HG03025 (cell line): ENCODE measurements at regions not wholly inside any gene's neighbourhood (a gene's known extent, or its start where the extent isn't known, plus 50 kb on each side); places are given as distances from the start of the nearest gene placed in this dataset.

Experiments used
- ATAC-seq: cut with Tn5 transposase; IDR thresholded peaks from one replicate; pipeline ENCODE4 v1.9.1; 2021; ENCODE audit warnings: mild to moderate bottlenecking, moderate library complexity; ENCODE audit not compliant: unreplicated experiment, low FRiP score

DNA sequence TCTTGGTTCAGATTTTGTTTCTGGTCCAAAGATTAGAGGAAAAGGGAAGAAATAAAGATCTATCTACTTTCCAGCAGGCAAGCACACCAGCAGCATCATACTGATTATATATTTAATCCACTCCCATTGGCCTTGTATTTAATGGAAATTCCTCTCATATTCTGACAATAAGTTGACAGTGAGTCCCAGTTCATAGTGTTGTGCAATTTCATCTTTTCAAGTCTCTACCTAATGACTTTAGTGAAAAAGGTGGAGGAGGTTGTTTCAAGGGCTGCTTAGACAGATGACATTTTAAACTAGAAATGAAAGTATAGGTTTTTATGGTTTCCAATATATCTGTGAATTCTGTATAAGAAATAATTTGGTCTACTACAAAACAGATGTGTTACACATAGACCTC lies 298.6 kb downstream of the PABPC4L start:
- no peak for ATAC-seq

DNA sequence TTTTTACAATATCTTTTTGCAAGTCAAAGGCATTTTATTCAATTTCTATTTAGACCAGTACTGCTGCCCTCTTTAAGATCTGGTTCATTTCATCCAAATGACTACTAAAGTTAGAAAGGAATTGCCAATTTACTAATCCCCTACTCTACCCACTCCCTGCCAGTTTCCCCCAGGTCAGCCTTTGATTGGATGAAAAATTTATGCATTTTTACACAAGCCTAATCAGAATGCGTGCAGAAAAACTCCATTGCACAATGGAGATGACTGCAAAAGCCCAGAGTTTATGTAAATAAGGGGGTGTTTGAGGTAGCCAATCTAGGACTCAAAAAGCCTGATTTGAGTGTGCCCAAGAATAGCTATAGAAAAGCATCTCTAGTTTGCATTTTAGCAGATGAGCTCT lies 310.6 kb downstream of the PABPC4L start:
- ATAC-seq, result no peak

DNA sequence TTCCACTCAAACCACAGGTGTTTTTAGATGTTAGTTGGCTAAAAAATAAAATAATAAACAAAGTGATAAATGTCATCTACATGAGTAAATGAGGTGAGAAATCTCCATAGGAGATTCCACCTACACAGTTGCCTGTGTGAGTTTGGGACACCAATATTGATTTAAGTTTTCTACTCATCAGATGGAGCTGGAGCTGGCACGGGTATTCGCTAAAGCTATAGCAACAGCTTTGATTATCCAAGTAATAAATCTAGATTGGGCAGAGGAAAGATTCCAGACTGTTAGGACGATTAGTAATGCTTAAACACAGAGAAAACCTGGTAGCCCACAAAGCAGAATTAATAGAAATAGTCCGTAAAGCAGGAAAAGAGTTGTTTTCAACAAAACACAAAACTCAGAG lies 313.9 kb downstream of the PABPC4L start:
- ATAC-seq, result no peak

DNA sequence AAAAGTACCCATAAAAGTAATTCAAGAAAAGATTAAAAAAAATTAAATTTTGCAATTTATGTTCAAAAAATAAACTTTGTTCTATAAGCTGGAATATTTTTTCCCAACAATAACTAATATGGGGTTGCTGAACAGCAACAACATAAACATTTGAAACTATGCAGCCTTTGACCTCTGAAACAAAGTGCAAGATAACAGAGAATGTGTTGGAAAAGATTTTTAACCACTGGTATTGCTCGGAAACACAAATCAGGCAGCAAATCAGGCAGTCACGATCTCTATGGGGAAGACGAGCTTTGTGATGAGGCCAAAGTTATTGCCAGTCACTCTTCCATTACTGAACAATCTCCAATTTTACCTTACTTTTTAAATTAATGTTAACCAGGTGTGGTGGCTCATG lies 332.1 kb downstream of the PABPC4L start:
- ATAC-seq, result no peak

DNA sequence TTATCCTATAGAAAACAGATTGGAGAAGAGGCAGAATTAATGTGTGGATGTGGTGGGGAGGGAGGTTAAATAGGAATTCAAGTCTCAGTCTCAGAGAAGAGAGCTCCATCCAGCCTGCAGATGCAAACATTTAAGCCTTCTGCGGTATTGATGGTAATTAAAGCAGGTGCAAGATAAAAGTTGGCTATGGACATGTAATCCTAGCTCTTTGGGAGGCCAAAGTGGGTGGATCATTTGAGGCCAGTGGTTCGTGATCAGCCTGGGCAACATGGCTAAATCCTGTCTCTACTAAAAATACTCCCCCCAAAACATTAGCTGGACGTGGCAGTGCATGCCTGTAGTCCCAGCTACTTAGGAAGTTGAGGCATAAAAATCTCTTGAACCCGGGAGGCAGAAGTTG lies 332.7 kb downstream of the PABPC4L start:
- ATAC-seq, result no peak

DNA sequence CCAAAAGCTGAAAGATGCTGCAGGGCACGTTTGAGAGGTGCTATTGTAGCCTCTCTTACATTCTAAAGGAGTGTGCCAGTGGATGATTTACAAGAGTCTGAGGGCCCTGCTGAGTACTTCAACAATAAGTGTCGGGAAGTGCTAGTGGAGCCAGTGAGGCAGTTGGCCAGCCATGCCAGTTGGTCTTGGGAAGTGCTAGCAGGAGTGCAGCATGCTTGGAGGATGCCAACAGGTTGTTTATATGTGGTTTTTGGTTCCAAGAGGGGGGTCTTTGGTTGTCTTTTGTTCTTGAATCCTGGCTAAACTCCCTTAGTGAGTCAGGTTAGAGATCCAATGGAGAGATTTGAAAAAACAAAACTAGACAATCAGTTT lies 335.3 kb downstream of the PABPC4L start:
- no peak for ATAC-seq

DNA sequence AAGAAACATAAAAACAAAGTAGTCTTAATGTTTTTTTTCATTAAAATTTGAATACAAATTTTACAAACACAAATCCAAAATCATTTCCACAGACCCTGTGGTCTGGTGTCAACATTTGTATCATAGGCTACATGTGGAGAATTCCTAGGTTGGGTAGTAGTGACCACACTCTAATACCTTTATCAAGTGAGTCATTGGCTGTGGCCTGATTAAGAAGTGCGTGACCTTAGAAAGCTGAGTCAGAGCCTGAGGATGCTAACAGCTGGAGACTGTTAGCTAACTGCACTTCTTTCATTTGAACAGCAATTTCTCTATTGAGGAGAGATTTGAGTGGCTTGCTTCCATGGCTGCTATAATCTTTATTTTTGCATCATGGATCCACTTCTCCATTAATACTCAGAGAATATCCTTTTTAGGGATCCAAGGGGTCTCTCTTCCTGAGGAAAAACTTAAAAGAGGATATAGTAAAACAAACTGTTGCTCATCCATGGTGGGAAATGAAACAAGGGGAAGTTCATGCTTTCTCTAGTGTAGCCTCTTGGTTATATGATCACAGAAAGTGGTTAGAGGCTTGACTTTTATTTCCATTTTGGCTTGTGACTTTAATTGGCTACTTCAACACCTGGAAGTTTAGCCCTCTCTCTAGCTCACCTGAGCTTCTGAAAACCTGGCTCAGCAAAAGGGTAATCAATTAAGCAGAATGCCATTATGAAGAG lies 335.8 kb downstream of the PABPC4L start:
- ATAC-seq, result no peak

DNA sequence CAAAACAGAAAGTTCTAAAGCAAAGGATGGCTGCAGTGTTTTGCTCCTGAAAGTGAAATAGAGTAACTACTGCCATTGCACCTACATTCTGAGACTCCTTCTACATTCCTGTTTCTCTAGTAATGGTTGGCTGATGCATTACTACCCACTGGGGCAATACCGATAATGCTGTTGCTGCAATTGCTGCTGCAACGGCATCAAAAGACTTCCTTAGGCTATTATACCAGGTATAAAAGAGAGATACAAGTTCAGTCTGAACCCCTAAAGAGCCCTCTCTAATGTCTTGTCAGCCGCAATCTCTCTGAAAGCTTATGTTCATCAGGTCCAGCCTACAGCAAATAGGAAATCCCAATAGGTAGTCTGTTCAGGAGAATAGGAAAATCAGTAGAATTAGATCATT lies 338.4 kb downstream of the PABPC4L start:
- ATAC-seq, result no peak

DNA sequence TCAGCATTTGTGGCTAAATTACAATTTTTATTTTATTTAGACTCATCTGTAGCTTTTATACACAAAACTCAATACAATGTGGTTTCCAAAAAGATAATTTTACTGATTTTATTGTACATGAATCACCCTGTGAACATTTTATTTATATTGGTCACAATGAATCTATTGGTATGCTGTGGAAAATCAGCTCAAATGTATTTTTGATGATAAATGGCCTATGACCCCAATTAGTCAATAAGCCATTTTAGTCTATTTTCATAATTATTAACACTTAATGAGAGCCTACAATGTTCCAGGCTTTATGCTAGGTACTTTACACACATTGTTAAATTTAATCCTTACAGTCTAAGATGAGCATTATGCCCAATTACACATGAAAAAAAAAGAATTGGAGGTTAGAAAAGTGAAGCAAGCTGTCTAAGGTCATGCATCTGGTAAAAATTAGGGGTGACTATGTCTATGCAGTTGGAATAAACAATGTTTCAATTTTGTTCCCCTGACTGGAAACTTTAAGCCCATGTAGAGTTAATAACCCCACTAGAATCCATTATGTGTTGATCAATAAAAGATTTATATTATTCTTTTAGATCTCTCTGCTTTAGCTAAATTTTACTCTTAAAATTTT lies 344.7 kb downstream of the PABPC4L start:
- ATAC-seq, result no peak

DNA sequence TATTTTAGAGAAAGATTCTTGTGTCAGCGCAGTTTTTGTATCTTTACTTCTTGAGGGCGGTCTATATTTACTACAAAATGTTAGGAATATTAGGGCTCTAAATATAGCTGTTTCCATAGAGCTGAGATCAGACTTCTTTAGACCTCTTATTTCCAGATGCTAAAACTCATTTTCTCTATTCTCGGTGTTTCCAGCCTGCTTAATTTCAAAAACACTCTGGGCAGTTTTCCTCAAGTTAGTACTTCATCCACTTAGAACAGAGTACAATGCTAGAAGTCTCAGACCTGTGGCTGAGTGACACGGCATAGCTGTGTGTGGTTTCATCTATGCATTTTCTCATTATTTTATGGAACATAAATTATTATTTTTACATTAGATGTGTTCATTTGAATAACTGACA lies 346.6 kb downstream of the PABPC4L start:
- no peak for ATAC-seq

DNA sequence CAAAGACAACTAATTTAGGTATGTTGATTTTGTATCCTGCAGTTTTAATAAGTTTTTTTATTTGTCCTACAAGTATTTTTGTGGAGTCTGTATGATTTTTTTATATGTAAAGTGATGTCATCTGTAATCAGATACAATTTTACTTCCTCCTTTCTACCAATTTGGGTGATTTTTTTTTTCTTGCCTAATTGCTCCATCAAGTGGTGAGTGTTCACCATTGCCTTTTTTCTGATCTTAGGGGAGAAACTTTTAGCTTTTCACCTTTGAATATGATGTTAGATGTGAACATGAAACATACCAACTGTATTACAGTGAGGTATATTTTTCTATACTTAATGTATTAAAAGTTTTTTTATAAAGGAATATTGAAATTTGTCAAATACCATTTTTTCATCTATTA lies 362.3 kb downstream of the PABPC4L start:
- ATAC-seq, result no peak

DNA sequence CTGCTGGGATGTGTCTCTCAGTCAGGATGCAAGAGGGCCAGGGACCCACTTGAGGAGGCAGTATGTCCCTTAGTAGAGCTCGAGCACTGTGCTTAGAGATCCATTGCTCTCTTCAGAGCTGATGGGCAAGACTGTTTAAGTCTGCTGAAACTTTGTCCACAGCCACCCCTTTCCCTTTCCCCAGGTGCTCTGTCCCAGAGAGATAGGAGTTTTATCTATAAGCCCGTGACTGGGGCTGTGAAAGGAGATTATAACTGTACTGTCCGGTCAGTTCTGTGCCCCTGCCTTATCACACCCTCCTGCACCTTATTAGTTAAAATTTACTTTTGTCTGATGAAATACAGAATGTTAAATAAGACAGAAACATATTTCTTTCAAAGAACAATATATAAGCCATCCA lies 378.4 kb downstream of the PABPC4L start:
- no peak for ATAC-seq

DNA sequence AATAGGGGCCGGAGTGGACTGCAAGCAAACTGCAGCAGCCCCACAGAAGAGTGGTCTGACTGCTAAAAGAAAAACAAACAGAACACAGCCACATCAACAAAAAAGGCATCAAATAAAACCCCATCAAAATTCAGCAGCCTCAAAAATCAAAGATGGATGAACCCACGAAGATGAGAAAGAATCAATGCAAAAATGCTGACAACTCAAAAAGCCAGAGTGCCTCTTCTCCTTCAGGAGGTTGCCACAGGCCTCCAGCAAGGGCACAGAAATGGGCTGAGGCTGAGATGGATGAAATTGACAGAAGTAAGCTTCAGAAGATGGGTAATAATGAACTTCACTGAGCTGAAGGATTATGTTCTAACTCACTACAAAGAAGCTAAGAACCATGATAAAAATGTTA lies 388.6 kb downstream of the PABPC4L start:
- ATAC-seq, result no peak

DNA sequence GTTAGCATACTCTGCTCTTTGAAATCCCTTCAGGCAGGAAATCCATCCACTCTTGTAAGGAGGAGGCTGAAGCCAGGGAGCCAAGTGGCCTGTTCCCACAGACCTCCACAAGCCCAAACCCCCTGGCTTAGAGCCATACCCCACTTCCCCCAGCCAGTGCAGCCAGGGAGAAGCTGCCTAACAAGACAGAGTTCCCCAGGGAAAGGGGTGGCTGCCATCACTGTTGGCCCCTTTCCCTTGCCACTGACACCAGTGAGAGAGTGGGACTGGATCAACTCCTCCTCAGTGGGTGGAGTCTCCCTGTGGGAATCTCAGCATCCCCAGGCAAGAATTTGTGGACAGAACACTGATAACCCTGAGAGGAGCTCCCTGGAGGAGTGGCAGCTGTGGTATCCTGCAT lies 389.4 kb downstream of the PABPC4L start:
- no peak for ATAC-seq

DNA sequence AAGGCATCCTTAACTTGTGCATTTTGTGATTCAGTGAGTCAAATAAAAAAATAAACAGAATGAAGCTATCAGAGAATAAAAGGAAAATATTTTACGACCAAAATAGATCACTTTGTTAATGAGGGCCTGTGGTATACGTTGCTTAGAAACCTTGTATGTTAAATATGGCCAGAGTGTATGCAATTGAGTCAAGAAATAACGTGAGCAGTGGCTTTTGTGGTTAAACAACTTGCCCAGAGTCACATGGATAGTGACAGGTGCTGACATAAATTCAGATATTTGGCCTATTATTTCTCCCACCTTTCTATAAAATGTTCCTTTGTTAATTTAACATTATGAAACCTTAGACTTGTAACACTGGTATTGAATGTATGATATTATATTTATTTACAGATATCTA lies 393.4 kb downstream of the PABPC4L start:
- ATAC-seq, result no peak

DNA sequence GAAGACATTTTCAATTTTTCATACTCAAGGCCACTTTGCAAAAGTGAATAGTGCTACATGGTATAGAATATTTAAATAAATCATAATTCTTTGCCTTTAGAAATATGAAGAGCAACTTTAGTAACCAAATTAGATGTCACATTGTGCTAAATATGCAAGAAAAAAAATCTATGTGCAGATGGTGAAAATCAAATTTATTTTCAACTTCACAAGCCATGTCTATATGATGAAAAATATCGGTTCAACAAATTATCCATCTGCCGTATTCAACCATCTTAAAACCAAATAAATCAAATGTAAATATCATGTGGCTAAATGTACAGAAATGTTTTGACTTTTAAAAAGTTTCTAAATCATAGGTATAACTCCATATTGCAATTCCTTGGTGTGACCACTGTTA lies 398.2 kb downstream of the PABPC4L start:
- ATAC-seq, result no peak

DNA sequence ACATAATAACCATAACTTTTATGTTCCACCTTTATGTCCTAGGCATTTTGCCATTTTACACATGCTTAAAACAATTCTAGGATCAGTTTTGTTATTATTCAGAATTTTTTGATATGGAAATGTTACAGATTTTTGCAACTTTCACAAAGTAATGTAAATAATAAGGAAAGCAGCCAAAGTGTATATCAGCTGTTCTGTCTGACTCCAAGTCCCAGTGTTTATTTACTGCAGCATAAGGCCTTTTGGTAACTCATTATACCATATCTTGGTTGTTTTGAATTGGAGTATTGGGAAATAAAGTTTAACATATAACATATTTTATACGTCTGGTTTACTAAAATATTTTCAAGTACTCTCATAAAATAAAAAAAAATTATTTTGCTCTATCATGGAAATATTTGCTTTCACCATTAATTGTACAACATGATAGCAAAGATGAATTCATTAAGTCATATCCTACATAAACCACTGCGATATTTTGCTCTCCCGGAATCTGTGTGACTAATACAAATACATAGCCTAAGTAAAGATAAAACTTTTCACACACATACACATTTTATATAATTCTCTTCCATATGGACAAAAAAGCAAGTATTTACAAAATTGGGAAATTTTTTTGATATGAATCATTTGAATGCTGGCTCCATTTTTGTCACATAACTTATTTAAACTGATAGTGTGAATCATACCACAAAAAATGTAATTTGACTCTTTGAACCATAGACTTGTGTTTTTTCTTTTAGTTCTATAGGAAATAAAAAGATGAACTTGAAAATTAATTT lies 399.0 kb downstream of the PABPC4L start:
- no peak for ATAC-seq

DNA sequence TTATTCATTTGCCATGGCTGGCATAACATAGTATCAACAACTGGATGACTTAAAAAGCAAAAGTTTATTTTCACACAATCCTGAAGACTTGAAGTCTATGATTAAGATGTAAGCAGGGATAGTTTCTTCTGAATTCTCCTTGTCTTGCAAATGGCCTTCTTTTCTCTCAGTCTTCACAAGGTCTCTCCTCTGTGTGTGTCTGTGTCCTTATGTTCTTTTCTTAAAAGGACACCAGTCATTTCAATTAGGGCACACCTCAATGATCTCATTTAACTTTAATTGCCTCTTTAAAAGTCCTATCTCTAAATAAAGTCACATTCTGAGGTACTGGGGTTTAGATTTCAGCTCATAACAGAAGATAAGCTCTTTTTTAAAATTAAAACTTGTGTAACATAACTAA lies 399.7 kb downstream of the PABPC4L start:
- ATAC-seq, result no peak

DNA sequence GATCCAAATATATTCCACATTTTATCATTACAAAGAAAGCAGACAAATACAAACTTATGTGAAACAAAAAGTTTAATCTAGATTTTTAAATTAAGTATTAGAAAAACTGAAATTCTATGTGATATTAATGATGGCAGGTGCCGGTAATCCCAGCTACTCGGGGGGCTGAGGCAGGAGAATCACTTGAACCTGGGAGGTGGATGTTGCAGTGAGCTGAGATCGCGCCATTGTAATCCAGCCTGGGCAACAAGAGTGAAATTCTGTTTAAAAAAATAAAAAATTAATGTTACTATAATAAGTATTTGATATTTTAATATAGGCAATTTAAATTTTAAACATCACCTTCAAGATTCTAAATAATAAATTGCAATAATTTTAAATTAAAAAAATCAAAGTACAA lies 400.6 kb downstream of the PABPC4L start:
- no peak for ATAC-seq

DNA sequence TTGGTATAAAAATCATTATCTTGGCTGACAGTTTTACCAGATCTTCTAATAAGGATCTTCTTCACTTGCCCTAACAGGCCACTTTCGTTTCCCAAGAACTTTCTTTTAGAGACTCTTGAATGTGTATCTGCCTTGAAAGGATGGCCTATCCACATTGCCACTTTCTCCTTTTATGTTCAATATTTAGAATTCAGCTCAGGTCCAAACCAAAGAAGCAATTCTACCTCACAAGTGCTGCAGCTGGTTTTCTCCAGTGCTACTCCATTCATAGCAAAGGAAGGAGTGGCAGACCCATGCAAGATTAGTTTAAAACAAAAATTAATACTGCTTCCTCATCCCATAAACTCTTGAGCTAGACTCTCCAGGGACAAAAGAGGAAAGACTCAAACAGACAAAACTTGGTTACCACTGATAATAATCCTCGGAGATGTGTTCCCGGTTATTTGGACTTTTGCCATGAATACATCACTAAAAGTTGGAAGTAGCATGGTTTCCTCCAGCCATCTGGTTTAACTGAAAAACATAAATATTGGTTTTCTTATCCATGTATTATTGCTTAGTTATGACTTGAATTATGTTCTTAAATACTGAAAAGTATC lies 401.8 kb downstream of the PABPC4L start:
- no peak for ATAC-seq

DNA sequence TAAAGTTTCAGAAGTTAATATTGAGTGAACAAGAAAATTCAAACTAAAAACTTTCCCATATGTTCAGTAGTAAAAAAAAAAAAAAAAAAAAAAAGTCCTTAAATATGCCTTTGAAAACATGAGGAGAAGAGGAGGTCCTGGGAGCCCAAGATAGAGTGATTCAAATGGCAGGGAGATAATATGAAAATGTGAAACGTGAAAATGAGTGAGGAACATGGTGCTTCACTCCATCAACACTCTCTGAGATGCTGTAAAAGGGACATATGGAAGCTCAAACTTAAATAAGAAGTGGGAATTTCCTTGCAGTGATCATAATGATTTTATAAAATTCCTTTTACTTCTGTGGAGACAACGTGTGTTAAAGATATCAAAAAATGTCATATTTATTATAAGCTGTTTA lies 423.9 kb downstream of the PABPC4L start:
- ATAC-seq, result no peak
